MM.1S (cell line): ENCODE measurements at regions not wholly inside any gene's neighbourhood (a gene's known extent, or its start where the extent isn't known, plus 50 kb on each side); places are given as distances from the start of the nearest gene placed in this dataset.

ENCODE experiments used
- DNase-seq: peaks from one replicate; pipeline ENCODE4 v3.0.0-alpha.2; 2015
- H2AFZ ChIP-seq: fragments of 300-600 bp; sonication (generic); 2 replicates; pipeline ENCODE4 v1.6.0; 2016; ENCODE audit warnings: antibody characterized with exemption, low read length
- H3F3A ChIP-seq: fragments of 300-600 bp; sonication (generic); 2 replicates; pipeline ENCODE4 v1.6.1; 2016; ENCODE audit warnings: mild to moderate bottlenecking, antibody characterized with exemption, low read length, moderate library complexity, mixed read lengths; ENCODE audit not compliant: insufficient read depth
- H3K27ac ChIP-seq: fragments of 300-600 bp; sonication (generic); 2 replicates; pipeline ENCODE4 v1.5.1; 2016; ENCODE audit warnings: mild to moderate bottlenecking, low read length
- H3K27me3 ChIP-seq: fragments of 300-600 bp; sonication (generic); replicated peaks from 2 replicates; pipeline ENCODE4 v1.6.0; 2016; ENCODE audit warnings: low read length; ENCODE audit not compliant: insufficient read depth
- H3K36me3 ChIP-seq: fragments of 300-600 bp; sonication (generic); replicated peaks from 2 replicates; pipeline ENCODE4 v1.6.1; 2016; ENCODE audit warnings: mild to moderate bottlenecking, low read length, mixed read lengths; ENCODE audit not compliant: insufficient read depth
- H3K4me1 ChIP-seq: fragments of 300-600 bp; sonication (generic); 2 replicates; pipeline ENCODE4 v1.6.1; 2016; ENCODE audit warnings: low read length, mixed read lengths
- H3K4me2 ChIP-seq: fragments of 300-600 bp; sonication (generic); 2 replicates; pipeline ENCODE4 v1.6.0; 2016; ENCODE audit warnings: low read depth, low read length
- H3K4me3 ChIP-seq: fragments of 300-600 bp; sonication (generic); 2 replicates; pipeline ENCODE4 v1.5.1; 2016; ENCODE audit warnings: low read length, mixed read lengths
- H3K79me2 ChIP-seq: fragments of 300-600 bp; sonication (generic); 2 replicates; pipeline ENCODE4 v1.6.1; 2016; ENCODE audit warnings: mixed run types, low read length, mixed read lengths
- H3K9ac ChIP-seq: fragments of 300-600 bp; sonication (generic); 2 replicates; pipeline ENCODE4 v1.6.1; 2016; ENCODE audit warnings: low read length, mixed read lengths
- H3K9me2 ChIP-seq: fragments of 300-600 bp; sonication (generic); replicated peaks from 2 replicates; pipeline ENCODE4 v1.6.1; 2016; ENCODE audit warnings: mild to moderate bottlenecking, low read length, mixed read lengths; ENCODE audit not compliant: insufficient read depth
- H3K9me3 ChIP-seq: fragments of 300-600 bp; sonication (generic); replicated peaks from 2 replicates; pipeline ENCODE4 v1.6.1; 2016; ENCODE audit warnings: mild to moderate bottlenecking, low read length, mixed read lengths; ENCODE audit not compliant: insufficient read depth
- H4K20me1 ChIP-seq: fragments of 300-600 bp; sonication (generic); 2 replicates; pipeline ENCODE4 v1.6.1; 2016; ENCODE audit warnings: mild to moderate bottlenecking, low read length, moderate library complexity, mixed read lengths; ENCODE audit not compliant: insufficient read depth
- CTCF ChIP-seq: fragments of 300-600 bp; sonication (generic); IDR thresholded peaks from 2 replicates; pipeline ENCODE4 v1.5.1; 2016; ENCODE audit warnings: antibody characterized with exemption, low read length, mixed read lengths
- EZH2 ChIP-seq: fragments of 300-600 bp; sonication (generic); optimal IDR thresholded peaks from 2 replicates; pipeline ENCODE3; 2017; ENCODE audit warnings: low read depth, mild to moderate bottlenecking, antibody characterized with exemption, low read length, mixed read lengths
- EZH2phosphoT487 ChIP-seq: fragments of 300-600 bp; sonication (generic); IDR thresholded peaks from 2 replicates; pipeline ENCODE4 v1.6.1; 2018; ENCODE audit warnings: antibody characterized with exemption, low read length

DNA sequence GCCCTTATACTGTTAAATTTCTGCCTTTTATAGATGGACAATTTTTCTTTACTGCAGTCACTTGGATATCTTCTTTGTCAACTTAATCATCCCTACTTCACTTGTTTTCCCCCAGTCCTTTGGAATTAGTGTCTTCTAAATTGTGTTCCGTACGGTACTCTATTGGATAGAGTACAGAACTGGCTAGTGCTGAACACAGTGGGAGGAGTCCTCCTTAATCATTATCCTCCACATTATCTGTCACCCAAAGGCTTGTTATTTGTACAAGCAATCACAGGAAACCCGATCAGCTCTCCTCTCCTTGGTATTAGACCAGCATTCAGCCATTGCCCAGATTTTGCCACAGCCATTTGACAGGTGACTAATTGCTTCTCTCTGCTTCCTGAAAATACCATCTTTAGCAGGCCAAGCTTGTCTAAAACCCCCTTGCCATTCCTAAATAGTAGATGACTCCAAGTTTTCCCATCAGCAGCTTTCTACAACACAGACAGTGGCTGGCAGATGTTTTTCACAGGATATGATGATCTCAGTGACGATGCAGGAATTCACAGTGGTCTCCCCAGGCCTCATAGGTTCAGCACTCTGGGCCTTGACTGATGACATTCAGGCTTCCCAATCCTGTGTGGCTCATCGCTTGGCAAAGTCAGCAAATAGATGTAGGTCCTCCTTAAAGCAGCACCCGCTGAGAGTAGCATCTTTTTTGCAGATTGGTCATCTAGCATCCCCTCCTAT lies 216.0 kb upstream of the RGS6 start:
- H4K20me1 ChIP-seq: no peaks in the 10 kb centered on the region
- no peak for DNase-seq
- no peaks in the 10 kb centered on the region for H3K36me3 ChIP-seq
- no peak overlapping the region for H3K27ac ChIP-seq
- H3K4me2 ChIP-seq: no peak overlapping the region
- H3K27me3 ChIP-seq: no peaks in the 10 kb centered on the region
- no peaks in the 10 kb centered on the region for H3K9me3 ChIP-seq
- no peaks in the 10 kb centered on the region for H3K9me2 ChIP-seq
- TF ChIP-seq EZH2phosphoT487: no peak
- no peak for TF ChIP-seq CTCF
- TF ChIP-seq EZH2: no peak
- no peak overlapping the region for H3K4me3 ChIP-seq
- H3K4me1 ChIP-seq: no peaks in the 10 kb centered on the region
- H3K79me2 ChIP-seq: no peaks in the 10 kb centered on the region
- no peak overlapping the region for H2AFZ ChIP-seq
- H3F3A ChIP-seq: no peaks in the 10 kb centered on the region
- no peak overlapping the region for H3K9ac ChIP-seq

DNA sequence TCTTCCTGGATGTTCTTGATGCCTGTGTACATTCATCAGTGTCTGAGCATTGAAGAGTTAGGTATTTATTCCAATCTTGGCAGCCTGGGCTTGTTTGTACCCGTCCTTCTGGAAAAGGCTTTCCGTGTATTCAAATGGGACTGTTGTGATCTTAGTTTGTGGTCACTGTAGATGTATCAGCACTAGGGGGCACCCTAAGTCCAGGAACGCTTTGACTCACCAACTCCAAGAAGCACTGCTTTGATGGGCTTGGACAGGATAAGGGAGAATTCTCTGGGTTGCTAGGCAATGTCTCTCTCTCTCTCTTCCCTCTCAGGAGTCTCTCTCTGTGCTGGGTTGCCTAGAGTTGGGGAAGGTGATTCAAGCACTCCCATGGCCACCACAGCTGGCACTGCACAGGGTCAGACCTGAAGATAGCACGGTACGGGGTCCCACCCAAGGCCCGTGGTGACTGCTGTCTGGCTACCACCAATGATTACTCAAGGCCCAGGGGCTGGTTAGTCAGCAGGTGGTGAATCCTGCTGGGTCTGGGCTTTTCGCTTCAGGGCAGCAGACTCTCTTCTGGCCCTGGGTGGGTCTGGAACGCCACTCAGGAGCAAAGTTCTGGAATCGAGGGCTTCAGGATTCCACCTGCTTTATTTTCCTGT lies 211.1 kb upstream of the RGS6 start:
- Histone ChIP-seq H2AFZ (no peak overlapping the region), H3K79me2 (no peaks in the 10 kb centered on the region), H3K4me2 (no peak overlapping the region), H3K4me1 (no peaks in the 10 kb centered on the region), H3K27me3 (no peaks in the 10 kb centered on the region), H4K20me1 (no peaks in the 10 kb centered on the region), H3K9ac (no peak overlapping the region), H3K36me3 (no peaks in the 10 kb centered on the region), H3K27ac (no peak overlapping the region), H3K9me2 (no peaks in the 10 kb centered on the region), H3K9me3 (no peaks in the 10 kb centered on the region), H3K4me3 (no peak overlapping the region), H3F3A (no peaks in the 10 kb centered on the region)
- TF ChIP-seq CTCF: peak; percentile 40
- TF ChIP-seq EZH2: no peak
- DNase-seq: no peak

DNA sequence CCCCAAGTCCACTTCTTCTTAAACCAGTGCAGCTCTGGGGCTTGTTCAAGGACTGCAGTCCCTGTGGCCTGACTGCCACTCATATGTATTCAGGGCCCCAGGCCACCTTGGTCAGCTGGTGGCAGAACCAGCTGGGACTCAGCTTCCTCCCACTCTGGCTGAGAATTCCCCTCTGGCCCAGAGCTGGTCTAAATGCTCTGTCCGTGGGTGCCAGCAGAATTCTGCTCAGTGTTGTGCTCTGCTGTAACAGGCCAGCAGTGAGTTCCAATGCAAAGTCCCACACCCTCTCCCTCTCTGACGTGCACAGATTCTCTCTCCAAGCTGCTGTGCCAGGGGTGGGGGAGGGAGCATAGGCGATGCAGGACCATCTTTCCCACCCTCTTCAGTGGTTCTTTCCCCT lies 210.4 kb upstream of the RGS6 start:
- H3K4me2 ChIP-seq: no peak overlapping the region
- TF ChIP-seq EZH2: no peak
- TF ChIP-seq CTCF: no peak
- no peak for TF ChIP-seq EZH2phosphoT487
- no peak overlapping the region for H3K9ac ChIP-seq
- H3K9me3 ChIP-seq: no peaks in the 10 kb centered on the region
- no peaks in the 10 kb centered on the region for H3K9me2 ChIP-seq
- no peaks in the 10 kb centered on the region for H3F3A ChIP-seq
- no peaks in the 10 kb centered on the region for H3K4me1 ChIP-seq
- no peak overlapping the region for H3K27ac ChIP-seq
- H3K27me3 ChIP-seq: no peaks in the 10 kb centered on the region
- H3K79me2 ChIP-seq: no peaks in the 10 kb centered on the region
- no peak for DNase-seq
- H3K36me3 ChIP-seq: no peaks in the 10 kb centered on the region
- no peaks in the 10 kb centered on the region for H4K20me1 ChIP-seq
- H3K4me3 ChIP-seq: no peak overlapping the region
- no peak overlapping the region for H2AFZ ChIP-seq
